GM12872 (cell line): ENCODE measurements at regions not wholly inside any gene's neighbourhood (a gene's known extent, or its start where the extent isn't known, plus 50 kb on each side); places are given as distances from the start of the nearest gene placed in this dataset.

Source experiments
- TF ChIP-seq, protein P1 (sequence below): IDR thresholded peaks from 3 replicates; pipeline ENCODE4 v1.5.1; 2011; ENCODE audit warnings: low read depth, mild to moderate bottlenecking, low read length, moderate library complexity; ENCODE audit not compliant: insufficient read depth

DNA sequence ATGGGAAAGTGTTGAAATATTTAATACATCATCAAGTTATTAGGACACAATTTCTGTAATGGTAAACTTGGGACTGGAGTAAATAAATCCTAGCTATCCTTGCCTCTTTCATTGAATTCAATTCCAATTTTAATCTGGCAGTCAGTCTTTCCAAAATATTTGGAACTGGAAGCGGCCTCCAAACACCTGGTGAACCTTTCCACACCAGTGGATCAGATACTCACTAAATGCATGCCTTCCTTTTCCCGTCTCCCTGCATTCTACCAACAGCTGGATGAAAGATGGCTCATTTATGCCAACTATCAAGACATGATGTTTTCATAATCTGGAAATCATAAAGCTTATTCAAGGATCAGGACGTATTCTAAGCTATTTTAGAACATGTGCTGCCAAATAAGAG is 488.2 kb upstream of the SPHKAP start:
- TF ChIP-seq, protein P1, sequence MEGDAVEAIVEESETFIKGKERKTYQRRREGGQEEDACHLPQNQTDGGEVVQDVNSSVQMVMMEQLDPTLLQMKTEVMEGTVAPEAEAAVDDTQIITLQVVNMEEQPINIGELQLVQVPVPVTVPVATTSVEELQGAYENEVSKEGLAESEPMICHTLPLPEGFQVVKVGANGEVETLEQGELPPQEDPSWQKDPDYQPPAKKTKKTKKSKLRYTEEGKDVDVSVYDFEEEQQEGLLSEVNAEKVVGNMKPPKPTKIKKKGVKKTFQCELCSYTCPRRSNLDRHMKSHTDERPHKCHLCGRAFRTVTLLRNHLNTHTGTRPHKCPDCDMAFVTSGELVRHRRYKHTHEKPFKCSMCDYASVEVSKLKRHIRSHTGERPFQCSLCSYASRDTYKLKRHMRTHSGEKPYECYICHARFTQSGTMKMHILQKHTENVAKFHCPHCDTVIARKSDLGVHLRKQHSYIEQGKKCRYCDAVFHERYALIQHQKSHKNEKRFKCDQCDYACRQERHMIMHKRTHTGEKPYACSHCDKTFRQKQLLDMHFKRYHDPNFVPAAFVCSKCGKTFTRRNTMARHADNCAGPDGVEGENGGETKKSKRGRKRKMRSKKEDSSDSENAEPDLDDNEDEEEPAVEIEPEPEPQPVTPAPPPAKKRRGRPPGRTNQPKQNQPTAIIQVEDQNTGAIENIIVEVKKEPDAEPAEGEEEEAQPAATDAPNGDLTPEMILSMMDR = no peak

DNA sequence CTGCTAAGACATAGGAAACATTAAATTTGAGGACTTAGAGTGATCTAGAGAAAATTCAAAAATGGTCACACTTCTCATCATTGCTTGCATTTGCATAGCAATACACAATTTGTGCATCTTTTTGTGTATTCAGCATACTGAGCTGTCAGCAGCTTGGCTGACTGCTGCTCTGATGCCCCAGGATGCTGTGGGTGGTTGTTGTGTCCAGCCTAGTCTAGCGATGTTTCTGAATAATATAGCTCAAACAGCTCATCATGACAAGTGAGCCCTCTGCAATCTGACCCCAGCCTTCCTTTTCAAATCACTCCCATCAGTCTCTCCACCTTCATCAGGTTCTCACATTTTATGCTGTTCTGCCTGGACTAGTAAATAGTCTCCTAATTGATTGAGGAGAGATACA is 483.7 kb upstream of the SPHKAP start:
- TF ChIP-seq, protein P1 = no peak

- TF ChIP-seq, protein P1 = no peak
Observed at GRCh38 chr2:228658998-228659397, 477.5 kb upstream of the SPHKAP start.

GRCh38 chr2:228657807-228658402 is 476.4 kb upstream of the SPHKAP start:
- TF ChIP-seq, protein P1 = peak; percentile 31; the same call in 1 of the 3 replicates

DNA sequence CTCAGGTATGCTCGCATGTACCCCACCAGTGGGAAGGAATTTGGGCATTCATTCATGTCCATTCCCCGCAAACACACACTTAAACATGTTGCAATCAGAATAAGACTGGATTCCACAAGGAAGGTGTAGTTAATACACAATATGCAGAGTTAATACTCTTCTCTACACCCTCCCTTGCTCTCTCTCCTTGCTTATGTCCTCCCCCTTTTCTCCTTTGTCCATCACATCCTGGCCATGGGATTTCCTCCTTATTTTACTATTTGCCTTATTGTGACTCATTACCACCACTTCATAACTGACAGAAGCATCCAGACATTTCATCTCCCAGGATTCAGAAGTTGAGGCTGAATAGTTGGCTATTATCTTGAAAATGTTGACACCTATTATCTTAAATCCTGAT is 473.8 kb upstream of the SPHKAP start:
- TF ChIP-seq, protein P1 = no peak

GRCh38 chr2:228654707-228655106 is 473.2 kb upstream of the SPHKAP start:
- TF ChIP-seq, protein P1 = no peak

DNA sequence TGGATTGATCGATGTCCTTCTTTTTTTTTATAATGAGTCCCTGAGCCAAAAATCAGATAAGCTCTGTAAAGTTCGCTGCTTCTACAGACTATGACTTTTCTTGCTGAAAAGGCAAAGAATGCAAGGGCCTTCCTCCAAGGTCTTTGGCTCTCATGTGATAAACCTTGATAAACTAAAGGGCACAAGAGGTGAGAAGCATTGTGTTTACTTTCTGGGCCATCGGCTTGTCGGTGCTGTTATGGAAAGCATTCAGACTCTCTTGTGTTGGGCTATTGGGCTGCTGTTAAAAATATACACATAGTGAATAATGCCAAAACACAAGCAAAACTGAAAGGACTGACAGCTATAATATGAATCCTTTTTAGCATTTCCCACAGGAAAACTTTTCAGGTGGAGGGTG is 472.4 kb upstream of the SPHKAP start:
- TF ChIP-seq, protein P1 = no peak
